TTC549 (cell line): ENCODE measurements at regions not wholly inside any gene's neighbourhood (a gene's known extent, or its start where the extent isn't known, plus 50 kb on each side); places are given as distances from the start of the nearest gene placed in this dataset.

Experiments
- FAIRE-seq: peaks from 2 replicates; lab custom pipeline; 2012; peaks lifted over from hg19 to GRCh38; lab: Jason Lieb, UNC

DNA sequence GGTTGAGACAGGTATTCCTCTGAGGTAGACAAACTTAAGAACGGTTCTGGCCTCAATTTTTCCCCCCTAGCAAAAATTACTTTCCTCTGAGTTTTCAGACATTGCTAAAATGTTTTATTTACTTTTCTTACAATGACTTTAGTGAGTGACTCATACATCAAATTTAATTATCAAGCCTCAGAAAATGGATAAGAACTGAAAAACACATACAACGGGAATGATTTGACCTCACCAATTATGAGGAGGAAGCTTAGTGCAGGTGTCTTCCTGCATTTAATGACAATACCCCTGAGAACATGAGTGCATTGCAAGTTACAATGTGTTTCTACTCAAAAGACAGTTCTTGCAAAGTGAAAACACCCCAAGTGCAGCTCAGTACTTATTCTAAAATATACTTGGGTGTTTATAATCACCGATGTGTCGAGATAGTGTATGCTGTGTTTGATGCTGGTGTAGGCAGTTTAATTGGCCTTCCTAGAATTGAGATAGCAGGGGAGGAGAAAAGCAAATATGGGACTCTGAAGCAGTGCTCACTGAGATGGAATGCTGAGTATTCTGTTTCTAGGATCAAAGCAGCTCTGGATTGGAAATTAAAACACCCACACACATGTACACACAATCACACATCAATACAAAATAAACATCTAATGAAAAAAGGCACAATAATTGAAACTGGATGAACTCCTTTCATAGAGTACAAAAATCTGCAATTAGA is 189.5 kb upstream of the SLC10A2 start:
- no peak for FAIRE-seq

DNA sequence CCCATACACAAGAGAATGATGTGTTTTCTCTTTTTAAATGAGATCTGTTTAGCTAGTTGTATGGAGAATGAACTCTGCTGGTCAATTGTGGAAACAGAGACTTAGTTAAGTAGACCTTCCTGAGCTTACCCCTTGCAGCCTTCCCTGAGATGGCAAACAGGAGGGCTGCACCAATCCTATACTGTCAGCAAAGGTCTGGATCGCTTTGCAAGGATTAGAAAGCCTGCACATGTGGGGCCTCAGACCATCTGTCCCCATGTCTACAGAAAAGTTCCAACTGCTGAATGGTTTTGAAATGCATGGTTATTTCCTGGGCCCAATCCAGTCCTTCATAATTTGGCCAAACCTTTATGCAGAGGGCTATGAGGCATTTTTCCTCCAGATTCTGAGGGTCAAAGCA is 183.9 kb upstream of the SLC10A2 start:
- no peak for FAIRE-seq

DNA sequence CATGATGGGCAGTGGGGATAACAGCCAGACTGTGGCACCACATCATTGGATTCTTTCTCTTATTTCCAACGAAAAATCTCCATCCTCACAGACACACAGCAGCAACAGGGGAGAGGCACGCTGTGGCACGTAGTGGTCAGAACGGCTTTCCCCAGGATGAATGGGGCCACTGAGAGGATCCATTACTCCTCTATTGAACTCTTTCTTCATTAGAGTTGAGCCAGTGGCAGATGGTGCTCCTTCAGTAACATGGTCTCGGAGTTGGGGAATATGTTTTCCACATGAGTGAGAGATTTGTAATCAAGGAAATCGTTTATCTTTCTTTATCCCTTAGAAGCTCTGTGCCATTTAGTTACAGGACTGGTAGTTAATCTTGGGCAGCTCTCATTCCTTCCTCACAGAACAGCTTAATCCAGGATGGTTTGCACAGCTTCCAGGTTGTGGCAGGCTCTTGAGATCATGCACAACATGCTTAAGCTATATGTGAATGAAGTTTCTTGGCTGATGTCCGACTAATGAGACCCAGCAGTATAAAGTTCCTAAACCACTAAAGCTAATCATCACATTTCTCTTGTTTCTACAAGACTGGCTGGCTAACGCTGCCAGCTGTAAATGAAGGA is 180.5 kb upstream of the SLC10A2 start:
- FAIRE-seq, result no peak

DNA sequence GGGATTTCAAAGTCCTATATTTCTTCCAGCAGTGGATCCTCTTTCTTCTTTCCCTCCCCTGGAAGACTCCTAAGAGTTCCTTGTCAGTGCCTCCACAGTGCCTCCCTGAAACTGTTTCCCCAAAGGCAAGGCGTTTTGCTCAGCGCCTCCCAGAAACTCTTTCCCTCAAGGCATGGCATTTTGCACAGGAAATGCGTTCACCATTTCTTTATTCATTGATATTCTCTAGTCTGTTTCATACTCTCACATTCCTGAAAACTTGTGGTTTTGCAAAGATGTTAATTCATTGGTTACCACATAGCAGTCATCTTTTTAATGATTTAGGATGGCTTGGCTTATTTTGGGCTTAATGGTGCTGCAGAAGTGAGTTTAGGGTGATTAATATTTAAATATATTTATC is 177.3 kb upstream of the SLC10A2 start:
- no peak for FAIRE-seq

DNA sequence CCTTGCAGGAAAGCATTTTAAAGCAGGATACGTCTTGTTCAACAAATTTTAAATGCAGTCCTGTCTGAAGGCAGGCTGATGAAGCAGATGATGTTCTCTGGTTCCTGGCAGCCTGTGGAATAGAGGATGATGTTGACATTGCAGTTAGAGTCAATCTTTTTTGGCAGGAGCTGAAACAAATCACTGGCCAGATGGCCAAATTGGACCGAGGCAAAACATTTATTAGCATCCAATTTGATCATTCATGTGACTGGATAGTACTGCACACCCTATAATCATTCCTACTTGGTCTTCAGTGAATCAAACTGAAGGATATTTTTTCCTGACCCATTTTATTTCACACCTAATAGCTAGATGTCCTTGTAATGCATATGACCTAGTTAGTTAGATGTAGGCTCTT is 172.2 kb upstream of the SLC10A2 start:
- FAIRE-seq, result no peak

DNA sequence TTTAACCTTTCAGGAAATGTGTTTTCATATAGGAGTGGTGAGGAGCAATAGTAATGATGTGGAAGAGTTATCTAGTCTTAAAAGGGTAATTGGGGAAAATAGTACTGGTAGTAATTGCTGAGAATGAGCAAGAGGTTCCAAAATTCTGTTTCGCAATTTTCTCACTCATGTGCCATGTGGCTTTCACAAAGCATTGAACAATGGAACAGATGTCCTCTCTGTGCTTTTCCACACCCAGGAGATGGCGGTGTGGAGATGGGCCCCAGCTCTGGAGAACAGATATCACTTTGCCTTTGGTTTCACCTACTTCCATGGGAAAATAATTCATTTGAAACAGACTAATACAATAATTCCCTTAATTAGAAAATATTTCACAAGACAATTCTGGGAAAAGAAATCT is 170.0 kb upstream of the SLC10A2 start:
- FAIRE-seq, result no peak

DNA sequence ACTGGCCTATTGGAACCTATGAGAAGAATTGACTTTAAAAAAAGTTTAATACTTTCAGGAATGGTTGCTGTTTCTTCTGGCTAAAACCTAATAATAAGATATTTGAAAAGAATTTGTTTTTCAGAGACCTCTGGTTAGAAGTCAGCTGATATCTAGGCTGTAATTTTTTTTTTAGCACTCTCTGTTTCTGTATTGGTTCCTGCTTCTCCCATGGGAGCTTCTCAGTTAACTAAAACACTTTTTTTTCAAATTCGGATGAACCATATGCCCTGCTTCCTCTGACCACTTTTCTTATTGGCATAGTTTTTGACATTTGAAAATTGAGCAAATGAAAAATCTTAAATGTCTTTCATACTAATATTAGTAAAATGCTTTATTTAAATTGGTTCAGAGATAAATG is 163.5 kb upstream of the SLC10A2 start:
- FAIRE-seq, result no peak

DNA sequence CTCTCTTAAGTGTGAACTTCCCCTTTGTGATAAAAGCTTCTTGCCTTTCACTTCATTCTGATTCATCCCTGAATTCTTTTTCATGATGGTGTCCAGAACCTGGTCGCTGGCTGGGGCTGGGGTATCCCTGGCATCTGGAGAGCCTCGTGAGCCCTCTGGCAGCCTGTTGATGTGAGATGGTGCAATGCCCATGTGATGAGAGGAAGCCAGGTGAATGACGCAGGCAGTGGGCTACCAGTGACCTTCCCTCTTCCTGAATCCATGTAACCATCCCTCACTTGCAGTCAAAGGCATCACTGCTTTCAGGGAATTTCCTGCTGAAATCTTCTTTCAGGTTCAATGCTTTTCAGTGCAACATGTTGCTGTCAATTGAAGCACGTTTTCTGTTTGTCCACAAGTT is 158.6 kb upstream of the SLC10A2 start:
- no peak for FAIRE-seq

DNA sequence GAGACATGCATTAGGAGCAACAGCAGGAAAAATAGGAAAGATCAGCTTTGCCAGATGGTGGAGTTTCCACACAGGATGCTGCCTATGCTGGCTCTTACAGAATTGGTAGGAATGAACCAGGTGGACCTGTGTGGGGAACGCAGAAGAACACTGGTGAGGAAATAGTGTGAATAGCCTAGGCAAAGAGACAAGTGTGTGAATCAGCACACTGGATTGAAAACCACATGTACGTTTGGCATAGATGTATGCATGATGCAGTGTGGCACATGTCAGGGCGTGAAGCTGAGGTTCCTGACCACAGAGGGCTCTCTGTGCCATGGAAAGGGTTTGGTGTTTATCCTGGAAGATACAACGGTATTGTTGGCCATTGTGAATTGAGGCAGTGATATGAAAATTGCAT is 156.5 kb upstream of the SLC10A2 start:
- no peak for FAIRE-seq

DNA sequence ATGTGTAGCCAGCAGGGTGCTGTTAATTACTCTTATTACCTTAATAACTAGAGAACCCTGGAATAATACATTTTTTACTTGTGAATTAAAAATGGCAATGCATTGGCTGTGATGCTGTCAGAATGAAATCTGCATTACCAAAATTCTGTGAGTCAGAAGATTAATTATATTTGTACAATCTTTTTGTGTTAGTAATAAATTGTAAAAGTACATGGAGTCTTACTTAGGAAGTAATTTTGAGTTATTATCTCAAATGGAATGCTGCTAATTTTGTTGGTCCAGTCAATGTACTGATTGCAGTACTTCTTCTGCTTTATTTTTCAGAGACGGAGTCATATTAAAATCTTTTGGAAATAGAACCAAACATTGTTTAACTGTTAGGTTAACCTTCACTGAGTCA is 152.0 kb upstream of the SLC10A2 start:
- no peak for FAIRE-seq

DNA sequence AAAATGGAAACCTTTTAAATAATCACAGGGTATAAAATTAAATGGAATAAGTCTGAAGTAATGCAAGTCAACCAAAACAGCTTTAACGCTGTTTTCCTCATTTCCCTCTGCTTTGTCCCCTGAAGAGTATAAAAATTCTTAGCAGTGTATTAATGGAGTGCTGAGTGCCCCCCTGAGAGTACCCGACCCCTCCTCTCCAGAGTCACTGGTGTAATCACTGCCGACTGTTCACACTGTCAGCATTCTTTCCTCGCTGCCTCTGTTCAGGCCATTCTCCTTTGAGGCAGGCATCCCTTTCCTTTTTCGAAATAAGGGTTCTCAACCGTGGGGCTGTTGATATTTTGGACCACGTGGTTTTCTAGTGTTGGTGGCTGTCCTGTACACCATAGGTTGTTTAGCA is 146.9 kb upstream of the SLC10A2 start:
- FAIRE-seq, result no peak

DNA sequence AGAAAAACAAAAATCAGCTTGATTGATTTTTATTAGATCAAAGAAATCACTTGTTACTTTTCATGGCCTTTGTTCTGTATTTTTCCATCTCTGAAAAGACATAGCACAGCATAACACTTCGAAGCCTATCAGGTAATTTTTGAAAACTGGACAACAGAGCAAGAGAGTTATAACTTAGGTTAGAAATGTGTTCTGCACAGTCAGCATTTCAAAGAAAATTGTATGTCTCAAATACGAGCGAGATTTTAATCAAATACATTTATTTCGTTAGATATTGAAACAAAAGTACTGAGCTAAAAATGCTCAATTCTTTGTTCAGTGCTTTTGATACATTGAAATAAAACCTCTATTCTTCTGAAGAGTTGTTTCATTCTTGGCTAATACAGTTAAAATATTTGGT is 144.1 kb upstream of the SLC10A2 start:
- no peak for FAIRE-seq

DNA sequence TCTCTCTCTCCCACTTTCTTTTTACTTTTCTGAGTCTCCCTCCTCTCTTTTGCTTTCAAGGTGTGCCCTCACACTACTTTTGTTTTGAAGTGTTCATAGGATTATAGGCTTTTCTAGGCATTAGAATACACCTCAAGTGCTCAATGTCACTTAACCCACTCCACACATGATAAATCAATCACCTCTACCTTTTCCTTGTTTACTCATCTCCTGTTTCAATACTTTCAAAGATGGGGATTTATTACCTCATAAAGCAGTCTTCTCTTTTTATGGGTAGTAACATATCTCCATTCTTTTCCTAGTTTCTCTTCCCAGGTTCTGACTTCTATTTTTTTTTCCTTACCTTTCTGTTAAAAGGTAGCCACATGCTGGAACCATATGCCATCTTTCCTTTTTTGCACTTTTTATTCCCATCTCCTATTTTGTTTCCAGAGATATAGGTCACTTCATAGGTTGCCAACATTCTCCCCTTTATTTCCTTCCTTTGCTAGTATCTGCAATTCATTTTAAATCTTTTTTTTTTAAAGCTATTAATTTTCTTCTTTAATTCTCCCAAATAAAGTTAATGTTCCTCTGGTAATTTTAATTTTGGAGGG is 137.6 kb upstream of the SLC10A2 start:
- no peak for FAIRE-seq

DNA sequence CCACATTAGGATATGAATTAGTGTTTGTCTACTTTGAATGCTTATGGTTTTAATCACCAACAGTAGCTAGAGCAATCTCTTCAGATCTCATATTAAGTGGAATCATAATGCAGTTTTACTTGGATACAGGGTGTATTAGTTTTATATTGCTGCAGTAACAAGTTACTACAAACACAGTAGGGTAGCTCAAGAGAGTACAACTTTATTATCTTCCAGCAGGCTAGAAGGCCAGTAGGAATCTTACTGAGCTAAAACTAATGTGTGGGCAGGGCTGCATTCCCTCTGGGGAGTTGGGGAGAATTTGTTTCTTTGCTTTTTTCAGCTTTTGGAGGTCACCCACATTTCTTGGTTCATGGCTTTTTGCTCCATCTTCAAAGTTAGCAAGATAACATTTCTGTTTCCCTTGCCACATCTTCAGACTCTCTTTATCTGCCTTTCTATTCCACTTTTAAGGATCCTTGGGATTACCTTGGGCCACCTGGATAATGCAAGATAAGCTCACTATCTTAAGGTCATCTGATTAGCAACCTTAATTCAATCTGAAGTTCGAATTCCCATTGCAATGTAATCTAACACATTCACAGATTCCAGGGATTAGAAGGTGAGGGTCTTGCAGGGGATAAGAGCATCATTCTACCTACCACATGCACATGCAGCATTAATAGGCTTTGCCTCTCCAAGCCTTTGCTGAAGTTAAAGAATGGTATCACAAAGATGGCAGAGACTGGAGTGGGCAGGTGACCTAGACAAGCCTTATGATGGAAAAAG is 134.1 kb upstream of the SLC10A2 start:
- no peak for FAIRE-seq

DNA sequence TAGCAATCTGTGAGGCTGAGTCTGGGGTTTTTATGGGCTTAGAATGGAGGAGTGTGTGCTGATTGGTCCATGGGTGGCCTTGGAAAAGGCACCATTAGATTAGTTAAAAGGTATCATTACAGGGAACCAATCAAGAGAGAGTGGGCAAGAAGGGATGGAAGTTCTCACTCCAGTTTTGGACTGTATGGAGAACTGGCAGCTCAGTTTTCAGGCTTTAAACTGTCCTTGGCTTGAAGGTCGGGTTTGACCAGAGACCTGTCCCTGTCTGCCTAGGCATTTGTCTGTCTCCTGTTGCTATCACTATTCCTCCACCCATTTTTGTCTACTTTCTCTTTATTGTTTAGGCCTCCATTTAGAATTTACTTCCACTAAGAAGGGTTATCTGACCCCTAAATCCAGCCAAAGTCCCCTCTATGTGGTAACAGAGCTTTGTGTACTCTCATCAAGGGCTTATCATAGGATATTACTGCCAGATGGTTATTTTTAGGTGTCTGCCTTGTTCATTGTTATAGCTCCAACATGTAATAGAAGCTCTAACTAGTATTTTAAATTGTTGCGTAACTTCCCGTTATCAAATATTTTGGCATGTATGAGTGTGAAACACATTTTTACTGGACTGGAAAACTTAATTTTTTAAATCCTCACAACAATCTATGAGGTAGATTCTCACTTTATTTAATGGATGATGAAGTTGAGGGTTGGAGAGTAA is 133.3 kb upstream of the SLC10A2 start:
- FAIRE-seq, result no peak

DNA sequence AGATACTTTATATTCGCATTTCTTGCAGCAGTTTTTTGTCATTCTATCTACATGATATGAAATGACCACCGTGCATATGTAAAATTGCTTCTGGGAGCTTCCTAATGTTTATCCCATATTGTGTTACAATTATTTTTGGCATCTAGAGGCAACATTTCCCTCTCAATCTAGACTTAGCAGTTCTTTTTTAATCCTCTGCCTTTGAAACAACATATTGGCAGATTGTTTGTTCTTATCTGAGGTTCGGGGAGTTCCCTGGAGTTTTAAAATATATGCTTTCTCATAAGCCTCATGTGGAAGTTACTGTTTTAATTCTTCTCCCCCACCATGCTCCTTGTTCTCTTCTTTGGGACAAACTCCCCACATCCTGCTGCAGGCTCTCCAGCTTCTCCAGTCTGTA is 130.1 kb upstream of the SLC10A2 start:
- FAIRE-seq, result no peak

DNA sequence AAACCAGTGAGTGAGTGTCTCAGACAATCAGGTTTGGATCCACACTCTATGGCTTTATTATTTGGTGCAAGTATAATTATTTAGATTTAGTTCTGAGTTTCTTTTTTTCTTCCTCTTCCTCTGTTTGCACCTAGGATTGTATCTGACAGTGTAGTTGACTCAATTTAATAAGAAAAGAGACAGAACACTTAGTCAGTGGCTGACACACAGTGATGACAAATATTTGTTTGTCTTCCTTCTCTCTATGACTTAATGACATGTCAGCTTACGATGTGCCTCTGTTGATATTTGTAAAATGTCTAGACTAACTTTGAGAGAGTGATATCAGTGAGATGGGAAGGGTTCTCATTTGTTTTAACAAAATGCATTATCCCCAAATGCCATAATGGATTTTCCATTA is 129.5 kb upstream of the SLC10A2 start:
- no peak for FAIRE-seq

DNA sequence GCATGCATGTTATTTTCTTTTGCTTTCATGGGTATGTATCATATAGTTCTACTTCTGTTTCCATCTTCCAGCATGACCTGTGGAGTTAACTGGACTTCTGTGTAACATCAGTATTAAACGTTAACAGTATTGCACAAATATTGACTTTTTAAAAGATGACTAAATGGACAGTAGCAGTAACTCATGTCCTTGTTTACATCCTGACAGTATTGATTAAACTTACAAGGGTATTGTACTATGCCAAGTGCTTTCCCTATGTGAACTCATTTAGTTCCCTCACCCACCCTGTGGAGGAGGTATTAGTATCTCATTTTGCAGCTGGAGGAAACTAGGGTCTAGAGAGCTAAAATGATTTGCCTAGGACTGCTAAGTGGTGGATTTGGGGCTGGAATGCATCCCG is 128.7 kb upstream of the SLC10A2 start:
- no peak for FAIRE-seq

DNA sequence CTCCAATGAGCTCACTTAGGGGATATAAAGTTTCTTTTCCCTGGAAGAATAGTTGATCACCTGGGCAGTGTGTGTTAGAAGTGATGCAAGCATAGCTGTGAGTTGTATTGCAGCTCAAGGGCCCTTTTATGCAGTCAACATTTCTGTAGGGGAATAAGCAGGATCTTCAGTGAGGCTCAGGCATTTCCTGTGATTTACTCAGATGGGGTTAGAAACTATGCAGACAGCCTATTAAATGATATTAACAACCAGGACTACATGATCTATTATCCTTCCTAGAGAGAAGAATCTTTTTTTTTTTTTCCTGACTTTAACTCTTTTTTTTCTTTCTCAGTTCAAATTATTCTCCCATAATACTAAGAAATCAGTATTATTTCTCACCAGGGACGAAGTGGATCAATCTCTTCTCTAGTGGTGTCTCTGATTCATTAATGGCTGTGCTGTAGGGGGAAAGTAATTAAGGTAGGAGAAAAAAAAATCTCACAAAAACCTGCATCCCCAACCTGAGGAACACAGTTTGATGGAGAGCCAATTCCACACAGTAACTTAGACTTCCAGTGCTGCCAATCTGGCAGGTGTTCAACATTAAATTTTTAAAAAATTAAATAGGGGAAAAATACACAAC is 126.4 kb upstream of the SLC10A2 start:
- FAIRE-seq, result no peak

DNA sequence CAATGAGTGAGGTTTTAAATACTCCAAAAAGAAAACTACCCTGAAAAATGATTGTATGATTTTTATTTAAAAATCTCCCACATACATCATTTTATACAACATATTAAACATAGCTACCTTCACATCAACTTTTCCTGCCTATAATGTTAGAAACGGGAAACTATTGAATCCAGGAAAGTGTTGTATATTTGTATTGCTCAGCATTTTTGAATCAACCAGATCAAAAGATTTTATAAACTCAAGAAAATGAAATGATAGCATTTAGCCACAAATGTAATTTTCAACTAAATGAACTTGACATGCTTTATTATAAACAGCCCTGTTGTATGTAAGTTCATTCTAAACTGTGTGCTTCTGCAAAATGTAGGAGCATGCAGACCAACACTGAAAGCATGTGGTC is 124.6 kb upstream of the SLC10A2 start:
- FAIRE-seq, result no peak

DNA sequence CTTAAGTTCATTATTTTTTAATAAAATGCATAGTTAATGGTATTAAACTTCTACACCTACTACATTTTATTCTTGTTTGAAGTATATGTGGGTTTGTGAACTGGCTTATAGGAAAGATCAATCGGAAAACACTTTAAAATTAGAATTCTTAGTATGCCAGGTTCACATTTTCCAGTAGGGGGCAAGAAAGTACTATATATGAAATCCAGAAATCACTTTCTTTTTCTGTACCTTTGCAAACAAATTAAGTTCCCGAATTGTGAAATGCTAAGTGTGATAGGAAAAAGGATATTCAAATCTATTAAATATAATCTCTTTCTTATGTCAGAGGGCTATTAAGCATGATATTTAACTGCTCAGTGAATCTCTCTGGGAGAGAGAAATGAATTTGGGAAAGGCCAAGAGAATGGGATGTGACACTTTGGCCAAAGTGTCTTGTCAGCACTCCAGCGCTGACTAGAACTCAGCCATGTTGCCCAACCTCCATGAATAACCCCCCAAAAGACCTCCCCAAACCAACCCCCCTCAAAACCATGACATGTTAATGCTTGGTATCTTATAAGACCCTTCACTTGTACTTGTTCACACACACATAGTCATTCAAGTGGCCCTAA is 122.6 kb upstream of the SLC10A2 start:
- FAIRE-seq, result no peak

DNA sequence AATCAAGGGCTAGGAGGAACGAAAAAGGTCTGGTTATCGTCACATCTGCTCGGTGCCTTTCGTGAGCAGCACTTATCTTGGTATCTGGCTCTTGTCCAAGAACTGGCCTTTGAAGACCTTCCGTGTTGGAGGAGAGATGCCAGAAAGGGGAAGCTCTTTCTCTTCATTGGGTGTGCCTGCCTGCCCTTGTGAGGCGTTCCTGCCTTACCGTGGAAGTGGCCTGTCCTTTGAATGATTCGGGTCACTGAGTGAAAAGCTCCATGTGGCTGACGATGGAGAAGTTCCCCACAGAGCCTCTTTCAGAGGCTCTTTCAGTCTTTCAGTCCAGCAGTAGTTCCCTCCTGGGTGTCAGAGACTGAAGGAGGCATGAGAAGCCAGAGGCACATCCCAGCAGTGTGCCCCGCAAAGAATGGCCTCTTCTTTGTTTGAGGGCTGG is 121.5 kb upstream of the SLC10A2 start:
- FAIRE-seq, result no peak
